ENCODE measurements at regions not wholly inside any gene's neighbourhood (a gene's known extent, or its start where the extent isn't known, plus 50 kb on each side); places are given as distances from the start of the nearest gene placed in this dataset.

DNA sequence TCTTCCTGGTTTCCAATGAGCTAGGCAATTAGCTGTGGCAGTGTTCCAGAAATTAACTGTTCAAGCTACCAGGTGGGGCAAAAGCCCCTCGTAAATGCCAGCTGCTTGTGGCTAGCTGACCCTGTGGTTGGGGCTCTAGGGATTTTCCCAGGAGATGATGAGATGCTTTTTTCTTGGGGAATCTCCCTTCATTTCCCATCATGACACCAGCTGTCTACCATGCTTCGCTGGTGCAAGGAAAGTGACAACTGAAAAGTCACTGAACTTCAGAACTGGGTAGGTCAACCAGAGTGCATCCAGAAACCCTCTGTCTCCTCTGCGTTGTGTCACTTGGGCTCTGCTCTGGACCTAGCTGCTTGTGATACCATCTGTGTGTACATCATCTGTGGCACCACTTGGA is 386.5 kb upstream of the DCC start:
- TF ChIP-seq, protein P1, sequence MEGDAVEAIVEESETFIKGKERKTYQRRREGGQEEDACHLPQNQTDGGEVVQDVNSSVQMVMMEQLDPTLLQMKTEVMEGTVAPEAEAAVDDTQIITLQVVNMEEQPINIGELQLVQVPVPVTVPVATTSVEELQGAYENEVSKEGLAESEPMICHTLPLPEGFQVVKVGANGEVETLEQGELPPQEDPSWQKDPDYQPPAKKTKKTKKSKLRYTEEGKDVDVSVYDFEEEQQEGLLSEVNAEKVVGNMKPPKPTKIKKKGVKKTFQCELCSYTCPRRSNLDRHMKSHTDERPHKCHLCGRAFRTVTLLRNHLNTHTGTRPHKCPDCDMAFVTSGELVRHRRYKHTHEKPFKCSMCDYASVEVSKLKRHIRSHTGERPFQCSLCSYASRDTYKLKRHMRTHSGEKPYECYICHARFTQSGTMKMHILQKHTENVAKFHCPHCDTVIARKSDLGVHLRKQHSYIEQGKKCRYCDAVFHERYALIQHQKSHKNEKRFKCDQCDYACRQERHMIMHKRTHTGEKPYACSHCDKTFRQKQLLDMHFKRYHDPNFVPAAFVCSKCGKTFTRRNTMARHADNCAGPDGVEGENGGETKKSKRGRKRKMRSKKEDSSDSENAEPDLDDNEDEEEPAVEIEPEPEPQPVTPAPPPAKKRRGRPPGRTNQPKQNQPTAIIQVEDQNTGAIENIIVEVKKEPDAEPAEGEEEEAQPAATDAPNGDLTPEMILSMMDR (IDR thresholded peaks at IDR 0.05; ENCODE audit: borderline replicate concordance, extremely low read depth, low read length, poor library complexity, severe bottlenecking): no peak
- TF ChIP-seq EZH2 (IDR thresholded peaks at IDR 0.05; ENCODE audit: borderline replicate concordance, low read depth, low read length, severe bottlenecking): no peak
